ENCODE measurements at regions not wholly inside any gene's neighbourhood (a gene's known extent, or its start where the extent isn't known, plus 50 kb on each side); places are given as distances from the start of the nearest gene placed in this dataset.
"Not testable (repeated sequence)": the region's sequence is repeated elsewhere in the genome, so short reads cannot be mapped to it uniquely, and the experiment has no call there.

DNA sequence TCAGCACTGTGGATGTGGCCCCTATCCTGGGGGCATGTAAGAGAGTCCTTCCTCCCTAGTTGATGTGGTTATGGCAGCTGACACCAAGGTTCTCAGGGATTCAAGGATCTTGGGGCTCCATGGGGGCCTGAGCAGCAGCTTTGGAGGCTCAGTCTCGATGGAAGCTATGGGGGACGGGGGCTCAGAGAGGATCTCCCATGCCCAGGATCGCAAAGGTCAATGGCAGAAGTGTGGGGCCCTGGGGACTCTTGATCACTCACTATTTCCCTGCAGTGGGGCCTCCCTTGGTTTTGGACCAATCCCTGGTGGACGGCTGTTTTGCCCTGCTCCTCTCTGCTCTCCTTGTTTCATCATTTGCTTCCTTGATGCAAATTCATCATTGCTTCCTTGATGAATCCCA is 885.9 kb downstream of the CDH8 start:
- DNase-seq, result no peak

DNA sequence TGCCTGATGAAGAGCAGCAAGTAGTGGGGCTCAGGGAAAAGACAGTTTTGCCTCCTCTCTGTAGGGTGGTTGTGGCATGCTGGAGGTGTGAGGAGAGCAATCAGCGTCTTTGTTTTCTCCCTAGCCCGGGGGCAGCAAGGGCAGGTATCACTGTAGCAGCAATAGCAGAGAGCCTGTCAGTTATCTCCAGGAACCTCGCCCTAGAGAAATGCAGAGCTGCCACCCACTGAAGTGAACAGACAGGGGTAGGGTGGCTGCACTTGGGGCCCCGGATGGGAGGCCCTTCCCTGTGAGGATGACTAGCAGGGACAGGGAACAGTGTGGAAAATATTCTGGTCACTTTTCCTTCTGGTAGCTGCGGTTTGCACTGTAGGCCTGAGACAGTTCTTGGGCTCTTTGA is 886.5 kb downstream of the CDH8 start:
- DNase-seq, result no peak

- DNase-seq, result no peak
Measured at GRCh38 chr16:61148930-61149329, 887.3 kb downstream of the CDH8 start.

DNA sequence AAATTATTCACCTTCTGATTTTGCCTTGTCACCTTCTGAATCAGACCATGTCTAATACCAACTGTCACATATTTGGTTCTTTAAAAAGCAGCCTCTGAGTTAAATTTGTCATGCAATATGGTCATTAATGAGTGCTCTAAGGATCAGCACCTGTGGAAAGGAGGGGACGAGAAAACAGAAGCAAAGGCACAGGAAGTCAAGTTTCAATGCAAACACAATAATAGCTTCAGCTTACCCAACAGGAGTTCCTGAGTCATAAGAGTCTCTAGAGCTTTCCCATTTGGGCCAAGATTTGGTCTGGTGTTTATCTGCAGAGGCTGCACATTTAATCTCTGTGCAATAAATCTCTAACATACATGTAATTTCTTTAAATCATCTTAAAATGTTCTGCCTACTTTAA is 889.8 kb downstream of the CDH8 start:
- no peak for DNase-seq

DNA sequence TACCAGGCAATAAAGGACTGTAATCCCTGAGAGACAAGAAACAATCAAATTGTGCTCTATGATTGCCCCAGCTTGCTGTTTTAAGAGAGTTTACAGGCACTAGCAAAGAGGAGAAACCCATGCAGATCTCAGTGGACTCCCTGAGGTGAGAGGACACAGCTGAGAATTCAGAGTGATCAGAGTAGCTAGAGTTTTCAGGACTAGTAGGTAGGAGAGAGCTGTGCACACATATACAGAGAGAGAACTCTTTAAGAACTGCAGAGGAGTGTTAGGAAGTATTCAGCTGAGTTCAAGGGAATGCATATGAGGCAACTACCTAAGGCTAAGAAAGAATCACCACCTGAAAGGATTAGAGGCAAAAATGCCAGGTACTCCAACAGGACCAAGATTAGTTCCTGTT is 904.8 kb downstream of the CDH8 start:
- no peak for DNase-seq

DNA sequence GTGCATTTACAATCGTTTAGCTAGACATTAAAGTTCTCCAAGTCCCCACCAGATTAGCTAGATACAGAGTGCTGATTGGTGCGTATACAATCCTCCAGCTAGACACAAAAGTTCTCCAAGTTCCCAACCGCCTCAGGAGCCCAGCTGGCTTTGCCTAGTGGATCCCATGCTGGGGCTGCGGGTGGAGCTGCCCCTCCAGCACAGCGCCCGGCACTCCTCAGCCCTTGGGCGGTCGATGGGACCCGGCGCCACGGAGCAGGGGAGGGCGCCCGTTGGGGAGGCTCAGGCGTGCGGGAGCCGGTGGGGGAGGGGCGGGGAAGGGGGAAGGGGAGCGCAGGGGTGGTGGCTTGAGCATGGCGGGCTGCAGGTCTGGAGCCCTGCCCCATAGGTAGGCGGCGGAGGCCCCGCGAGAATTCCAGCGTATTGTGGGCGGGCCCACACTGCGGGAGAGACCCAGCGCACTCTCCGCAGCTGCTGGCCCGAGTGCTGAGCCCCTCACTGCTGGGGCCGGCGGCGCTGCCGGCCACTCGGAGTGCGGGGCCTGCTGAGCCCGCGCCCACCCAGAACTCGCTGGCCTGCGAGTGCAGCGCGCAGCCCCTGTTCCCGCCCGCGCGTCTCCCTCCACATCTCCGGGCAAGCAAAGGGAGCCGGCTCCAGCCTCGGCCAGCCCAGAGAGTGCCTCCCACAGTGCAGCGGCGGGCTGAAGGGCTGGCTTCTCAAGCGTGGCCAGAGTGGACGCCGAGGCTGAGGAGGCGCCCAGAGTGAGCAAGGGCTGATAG is 907.5 kb downstream of the CDH8 start:
- DNase-seq, result no peak

- DNase-seq, result no peak
Measured at GRCh38 chr16:61105544-61105943, 930.7 kb downstream of the CDH8 start.

GRCh38 chr16:61098505-61098904 is 937.7 kb downstream of the CDH8 start:
- DNase-seq, result no peak

GRCh38 chr16:61091300-61091699 is 944.9 kb downstream of the CDH8 start:
- not testable (repeated sequence) for DNase-seq

DNA sequence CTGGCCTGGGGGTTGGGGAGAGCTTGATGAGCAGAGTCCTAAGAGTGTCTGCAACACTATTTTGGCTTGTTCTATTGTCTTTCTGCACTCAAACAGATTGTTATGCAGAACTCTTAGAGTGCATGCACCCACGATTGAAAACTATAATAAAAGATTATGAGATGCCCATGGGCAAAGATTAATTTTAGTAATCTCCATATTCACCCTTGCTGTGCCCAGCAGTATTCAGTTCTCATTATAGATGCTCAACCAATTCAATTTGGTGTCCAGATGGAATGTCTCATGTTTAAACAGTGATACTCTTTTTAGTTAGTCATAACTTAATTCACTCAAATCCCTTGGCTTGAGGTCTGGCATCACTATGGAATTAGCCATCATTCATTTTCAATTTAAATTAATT is 952.5 kb downstream of the CDH8 start:
- DNase-seq, result no peak

DNA sequence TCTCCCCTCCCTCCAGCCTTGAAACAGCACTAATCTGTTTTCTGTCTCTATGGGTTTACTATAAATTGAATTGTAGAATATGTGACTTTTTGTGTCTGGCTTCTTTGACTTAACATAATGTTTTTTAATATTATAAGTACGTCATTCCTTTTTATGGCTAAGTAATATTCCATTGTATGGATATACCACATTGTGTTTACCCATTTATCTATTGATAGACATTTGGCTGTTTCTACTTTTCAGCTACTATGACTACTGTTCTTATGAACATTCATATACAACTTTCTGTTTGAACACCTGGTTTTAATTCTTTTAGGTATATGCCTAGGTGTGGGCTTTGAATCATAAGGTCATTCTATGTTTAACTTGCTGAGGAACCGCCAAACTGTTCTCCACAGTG is 961.9 kb downstream of the CDH8 start:
- DNase-seq, result no peak

DNA sequence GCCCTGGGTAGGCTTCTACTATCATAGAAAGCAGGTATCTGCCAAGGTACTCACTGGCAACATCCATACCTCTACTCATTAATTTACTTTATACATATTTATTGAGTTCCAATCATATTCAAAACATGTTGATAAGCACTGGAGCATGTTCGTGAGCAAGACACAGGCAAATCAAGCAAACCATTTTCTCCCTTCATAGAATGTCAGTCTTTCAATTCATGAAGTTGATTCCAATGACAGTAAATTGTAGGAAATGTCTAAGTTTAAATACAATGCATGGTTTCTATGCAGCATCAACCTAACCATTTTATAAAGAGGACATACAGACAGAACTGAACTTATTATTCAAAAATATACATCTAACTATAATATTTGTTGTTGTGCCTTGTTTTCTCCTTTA is 978.6 kb downstream of the CDH8 start:
- no peak for DNase-seq

GRCh38 chr16:61050547-61050946 is 985.7 kb downstream of the CDH8 start:
- DNase-seq, result no peak

DNA sequence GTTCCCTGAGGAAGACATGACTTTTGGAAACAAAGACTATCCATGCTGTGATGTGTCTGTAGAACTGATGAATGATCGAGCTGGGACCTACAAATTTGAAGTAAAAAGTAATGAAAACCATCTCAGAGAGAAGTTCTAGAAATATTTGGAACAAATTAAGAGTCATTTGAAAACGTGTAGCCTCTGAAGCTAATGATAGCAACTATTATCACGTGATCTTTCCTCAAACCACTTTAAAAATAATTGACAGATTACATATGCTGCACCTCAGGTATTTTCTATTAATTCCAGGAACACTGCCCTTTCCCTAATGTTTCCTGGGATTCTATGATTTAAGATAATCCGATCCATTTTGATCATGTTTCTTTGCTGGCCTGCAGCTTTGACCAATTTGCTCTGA is 990.3 kb downstream of the CDH8 start:
- no peak for DNase-seq

GRCh38 chr16:61042737-61043136 is 993.5 kb downstream of the CDH8 start:
- DNase-seq, result no peak

DNA sequence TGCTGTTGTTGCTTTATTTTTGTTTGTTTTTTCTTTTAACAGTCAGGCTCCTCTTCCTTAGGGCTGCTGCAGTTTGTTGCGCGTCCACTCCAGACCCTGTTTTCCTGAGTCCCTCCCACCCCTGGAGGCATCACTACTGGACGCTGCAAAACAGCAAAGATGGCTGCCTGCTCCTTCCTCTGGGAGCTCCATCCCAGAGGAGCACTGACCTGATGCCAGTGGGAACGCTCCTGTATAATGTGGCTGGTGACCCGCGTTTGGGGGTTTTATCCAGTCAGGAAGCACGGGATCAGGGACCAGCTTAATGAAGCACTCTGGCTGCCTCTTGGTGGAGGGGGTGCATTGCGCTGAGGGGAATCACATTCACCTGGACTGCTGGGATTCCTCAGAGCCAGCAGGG is 1005.6 kb downstream of the CDH8 start:
- no peak for DNase-seq

- no peak for DNase-seq
Measured at GRCh38 chr16:61024180-61024900, 1011.9 kb downstream of the CDH8 start.

GRCh38 chr16:61014869-61015268 is 1021.4 kb downstream of the CDH8 start:
- no peak for DNase-seq

GRCh38 chr16:61007694-61008093 is 1028.5 kb downstream of the CDH8 start:
- no peak for DNase-seq

DNA sequence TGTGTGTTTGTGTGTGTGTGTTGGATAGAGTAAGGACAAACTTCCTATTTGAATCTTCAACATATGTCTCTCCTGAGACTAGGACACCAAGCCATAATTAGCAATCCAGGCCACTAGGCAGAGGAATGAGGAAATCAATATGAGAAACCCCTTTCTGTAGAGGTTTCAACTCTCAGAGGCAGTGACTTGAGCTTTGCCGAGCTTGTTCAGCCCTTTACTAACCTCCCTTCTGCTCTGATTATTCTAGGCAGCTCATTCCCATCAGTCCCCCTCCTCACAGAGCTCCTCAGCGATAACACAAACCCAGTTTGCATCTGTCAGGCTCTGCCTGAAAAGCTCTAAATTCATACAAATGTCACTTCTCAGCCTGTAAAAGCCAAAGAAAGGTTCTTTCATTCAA is 1030.3 kb downstream of the CDH8 start:
- DNase-seq, result no peak

DNA sequence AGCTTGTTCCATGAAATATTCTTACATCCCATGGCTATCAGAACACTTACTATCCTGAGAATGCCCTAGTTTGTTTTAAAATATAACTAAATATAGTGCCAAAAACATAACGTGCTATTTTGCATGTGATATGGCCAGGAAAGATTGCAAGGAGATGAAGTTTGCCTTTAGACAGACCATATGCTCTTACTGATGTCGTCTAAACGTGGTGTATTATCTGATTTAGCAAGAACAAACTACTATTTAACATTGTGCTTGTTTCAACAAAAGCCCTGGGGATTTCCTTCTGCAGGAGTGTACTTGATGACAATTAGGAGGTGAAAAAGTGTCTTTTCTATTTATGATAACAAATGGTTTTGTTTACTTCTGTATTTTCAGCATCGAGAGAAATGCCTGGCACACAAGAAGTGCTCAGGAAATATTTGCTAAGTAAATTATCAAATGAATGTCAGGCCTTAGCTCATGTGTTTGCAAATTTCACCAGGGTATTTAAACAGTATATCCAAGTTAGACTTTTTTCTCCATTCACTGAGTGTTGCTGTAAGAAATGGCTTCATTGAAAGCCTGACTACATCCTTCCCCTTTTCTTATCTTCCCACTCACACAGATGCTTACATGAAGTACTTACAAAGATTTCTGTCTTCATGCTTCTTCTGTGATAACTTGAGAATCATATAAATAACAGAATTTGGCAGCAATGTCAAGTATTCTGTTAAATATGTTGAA is 1033.6 kb downstream of the CDH8 start:
- DNase-seq, result no peak

- no peak for DNase-seq
Measured at GRCh38 chr16:60991886-60992285, 1044.4 kb downstream of the CDH8 start.

DNA sequence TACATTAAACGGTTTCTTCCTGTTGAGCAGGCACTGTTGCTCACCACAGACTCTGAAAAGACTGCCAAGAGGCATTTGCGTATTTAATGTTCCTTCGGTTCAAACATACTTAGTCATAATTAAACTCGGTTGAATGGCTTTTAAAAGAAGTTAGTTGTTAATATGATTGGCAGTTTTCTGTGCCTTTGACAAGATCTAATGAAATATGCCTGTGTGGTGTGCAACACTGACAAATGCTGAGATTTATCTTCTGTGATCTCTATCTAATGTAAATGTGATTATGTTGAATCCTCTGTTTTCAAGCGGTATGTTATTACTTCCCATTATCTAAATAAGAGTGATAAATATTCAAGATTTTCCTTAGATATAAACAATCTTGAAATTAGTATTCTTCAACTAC is 1046.6 kb downstream of the CDH8 start:
- DNase-seq, result no peak

- DNase-seq, result no peak
Measured at GRCh38 chr16:60979119-60979518, 1057.1 kb downstream of the CDH8 start.

Data from activated CD8-positive, alpha-beta memory T cell treated with anti-CD3 and anti-CD28 coated beads, Interleukin-2, amount 50 U/mL, for 4 hours (primary cell).